ENCODE measurements at regions not wholly inside any gene's neighbourhood (a gene's known extent, or its start where the extent isn't known, plus 50 kb on each side); places are given as distances from the start of the nearest gene placed in this dataset.
A peak's percentile ranks its signal among the peaks of the same experiment; 100 is the strongest.

- Histone ChIP-seq H3K36me3 (no peaks in the 10 kb centered on the region), H3K4me3 (no peak overlapping the region), H3K4me1 (peaks cover 17 to 22% (median 21%) of the 10 kb centered on the region in 4 donors), H3K9me3 (no peaks in the 10 kb centered on the region), H3K27ac (replicated peaks in 1 of 4) (no peak overlapping the region), H3K27me3 (no peaks in the 10 kb centered on the region)
- no peak for DNase-seq (ENCODE audit: extremely low spot score)
- 65% methylated on average over 2 of the region's 2 CpGs for WGBS
- intact Hi-C loops (cut with DNase I) = no loop called here
- TF ChIP-seq POLR2AphosphoS5 (IDR thresholded peaks at IDR 0.05) (no peak), EP300 (IDR thresholded peaks at IDR 0.05) (no peak), POLR2A (IDR thresholded peaks at IDR 0.05; ENCODE audit: low read depth) (no peak), CTCF (IDR thresholded peaks at IDR 0.05) (no peak)
These were observed 56.2 kb upstream of the ARHGAP42 start for GRCh38 chr11:100630898-100631297.

DNA sequence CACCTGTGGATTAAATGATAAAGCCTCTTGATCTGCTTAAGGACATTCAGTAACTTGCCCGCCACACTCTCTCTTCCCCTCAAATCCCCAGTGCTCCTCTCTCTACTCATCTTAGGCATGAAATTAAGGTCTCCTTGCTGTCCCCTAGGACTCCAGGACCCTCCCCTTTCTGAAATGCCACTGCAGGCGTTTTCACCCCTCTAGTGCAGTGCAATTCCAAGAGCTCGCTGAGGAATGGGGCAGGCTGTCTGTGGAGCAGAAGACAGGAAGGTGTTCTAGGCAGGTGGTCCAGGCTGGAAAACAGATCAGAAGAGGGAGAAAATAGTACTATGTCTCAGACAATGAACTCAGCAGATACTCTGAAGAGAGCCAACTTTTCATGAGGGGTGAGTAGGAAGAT lies 55.8 kb upstream of the ARHGAP42 start:
- H3K4me3 ChIP-seq = no peak overlapping the region
- no peak for DNase-seq (ENCODE audit: extremely low spot score)
- no peaks in the 10 kb centered on the region for H3K27me3 ChIP-seq
- no peaks in the 10 kb centered on the region for H3K36me3 ChIP-seq
- no peaks in the 10 kb centered on the region for H3K9me3 ChIP-seq
- WGBS = 77% methylated on average over 3 of the region's 3 CpGs
- peaks cover 17 to 22% (median 21%) of the 10 kb centered on the region in 4 donors for H3K4me1 ChIP-seq
- TF ChIP-seq POLR2A (IDR thresholded peaks at IDR 0.05; ENCODE audit: low read depth) (no peak), CTCF (IDR thresholded peaks at IDR 0.05) (no peak), POLR2AphosphoS5 (IDR thresholded peaks at IDR 0.05) (no peak)
- intact Hi-C loops (cut with DNase I) = no loop called here
- no peak overlapping the region for H3K27ac ChIP-seq (replicated peaks in 1 of 4)

GRCh38 chr11:100632941-100633452 lies 54.1 kb upstream of the ARHGAP42 start:
- TF ChIP-seq POLR2AphosphoS5 (IDR thresholded peaks at IDR 0.05) = peak in 1 of 2 donors; percentile 17
- no peak for TF ChIP-seq EP300 (IDR thresholded peaks at IDR 0.05)
- no peak for TF ChIP-seq CTCF (IDR thresholded peaks at IDR 0.05)
- intact Hi-C loops (cut with DNase I) = no loop called here
- H3K9me3 ChIP-seq = no peaks in the 10 kb centered on the region
- DNase-seq (ENCODE audit: extremely low spot score) = no peak
- no peak overlapping the region for H3K4me3 ChIP-seq
- no peaks in the 10 kb centered on the region for H3K36me3 ChIP-seq
- no peaks in the 10 kb centered on the region for H3K27me3 ChIP-seq
- WGBS = 18% methylated on average over 5 of the region's 5 CpGs
- H3K4me1 ChIP-seq = peaks cover 17 to 22% (median 21%) of the 10 kb centered on the region in 4 donors
- H3K27ac ChIP-seq (replicated peaks in 1 of 4) = no peak overlapping the region

DNA sequence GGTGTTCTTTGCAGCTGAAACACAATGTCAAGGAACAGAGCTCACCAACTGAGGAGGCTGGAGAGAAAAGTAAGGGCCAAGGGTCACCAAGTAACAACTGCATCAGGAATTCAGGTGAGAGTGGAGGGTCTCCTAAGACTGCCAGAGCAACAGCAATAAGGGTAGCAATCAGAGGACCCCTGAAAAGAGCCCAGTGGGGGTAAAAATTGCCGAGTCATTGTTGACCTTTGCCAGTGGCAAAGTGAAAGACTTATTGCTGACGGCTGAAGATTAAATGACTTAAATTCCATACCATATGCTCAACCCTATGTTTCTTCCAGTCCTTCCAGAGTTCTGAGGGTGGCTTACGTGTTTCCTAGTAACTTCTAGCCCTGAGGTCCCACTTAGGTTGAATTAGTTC lies 51.9 kb upstream of the ARHGAP42 start:
- H3K27ac ChIP-seq (replicated peaks in 1 of 4) = no peak overlapping the region
- 88% methylated on average over 3 of the region's 3 CpGs for WGBS
- intact Hi-C loops (cut with DNase I) = no loop called here
- no peak for DNase-seq (ENCODE audit: extremely low spot score)
- no peak for TF ChIP-seq POLR2AphosphoS5 (IDR thresholded peaks at IDR 0.05)
- TF ChIP-seq POLR2A (IDR thresholded peaks at IDR 0.05; ENCODE audit: low read depth) = no peak
- no peak for TF ChIP-seq EP300 (IDR thresholded peaks at IDR 0.05)
- TF ChIP-seq CTCF (IDR thresholded peaks at IDR 0.05) = no peak
- H3K9me3 ChIP-seq = no peaks in the 10 kb centered on the region
- no peaks in the 10 kb centered on the region for H3K36me3 ChIP-seq
- H3K4me3 ChIP-seq = no peak overlapping the region
- H3K27me3 ChIP-seq = no peaks in the 10 kb centered on the region
- peaks cover 26 to 34% (median 30%) of the 10 kb centered on the region in 4 donors for H3K4me1 ChIP-seq

DNA sequence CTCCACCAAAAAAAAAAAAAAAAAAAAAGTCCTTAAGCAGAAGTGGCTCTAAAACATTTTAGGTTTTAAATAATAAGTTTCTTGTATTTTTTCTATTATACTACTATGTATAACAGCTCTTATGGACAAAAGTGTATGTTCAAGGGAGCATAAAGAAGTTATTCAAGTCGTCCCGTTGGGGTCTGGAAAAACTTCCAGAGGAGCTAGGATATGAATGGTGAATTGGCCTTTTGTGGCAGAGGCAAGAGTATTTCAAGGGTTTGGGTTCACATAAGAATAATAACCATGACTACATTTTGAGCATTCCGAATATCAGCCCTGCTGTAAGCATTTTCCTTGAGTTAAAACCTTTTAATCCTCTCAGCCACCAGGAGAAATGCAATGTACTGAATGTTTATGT lies 50.6 kb upstream of the ARHGAP42 start:
- no peaks in the 10 kb centered on the region for H3K36me3 ChIP-seq
- peaks cover 19 to 27% (median 23%) of the 10 kb centered on the region in 4 donors for H3K4me1 ChIP-seq
- H3K27ac ChIP-seq (replicated peaks in 1 of 4) = no peak overlapping the region
- 79% methylated on average over 3 of the region's 3 CpGs for WGBS
- no peak for TF ChIP-seq EP300 (IDR thresholded peaks at IDR 0.05)
- TF ChIP-seq CTCF (IDR thresholded peaks at IDR 0.05) = no peak
- no peak for TF ChIP-seq POLR2AphosphoS5 (IDR thresholded peaks at IDR 0.05)
- no peak for TF ChIP-seq POLR2A (IDR thresholded peaks at IDR 0.05; ENCODE audit: low read depth)
- no peaks in the 10 kb centered on the region for H3K9me3 ChIP-seq
- H3K27me3 ChIP-seq = no peaks in the 10 kb centered on the region
- intact Hi-C loops (cut with DNase I) = no loop called here
- DNase-seq (ENCODE audit: extremely low spot score) = no peak
- no peak overlapping the region for H3K4me3 ChIP-seq

Data from esophagus muscularis mucosa (tissue), 4 donors.